IMR-90 (cell line): ENCODE measurements at regions not wholly inside any gene's neighbourhood (a gene's known extent, or its start where the extent isn't known, plus 50 kb on each side); places are given as distances from the start of the nearest gene placed in this dataset.

Experiments
- FOS ChIP-seq: fragments of 150-350 bp; IDR thresholded peaks from 2 replicates; pipeline ENCODE4 v1.6.1; 2016; ENCODE audit warnings: low read depth, low read length
- POLR2A ChIP-seq: IDR thresholded peaks from 2 replicates; pipeline ENCODE4 v1.6.1; 2012; ENCODE audit warnings: mild to moderate bottlenecking, low read depth, low read length
- TF ChIP-seq, protein P1 (sequence below): fragments of 150-350 bp; IDR thresholded peaks from 2 replicates; pipeline ENCODE4 v1.6.1; 2017; ENCODE audit warnings: mild to moderate bottlenecking, antibody characterized with exemption, low read length, low read depth

DNA sequence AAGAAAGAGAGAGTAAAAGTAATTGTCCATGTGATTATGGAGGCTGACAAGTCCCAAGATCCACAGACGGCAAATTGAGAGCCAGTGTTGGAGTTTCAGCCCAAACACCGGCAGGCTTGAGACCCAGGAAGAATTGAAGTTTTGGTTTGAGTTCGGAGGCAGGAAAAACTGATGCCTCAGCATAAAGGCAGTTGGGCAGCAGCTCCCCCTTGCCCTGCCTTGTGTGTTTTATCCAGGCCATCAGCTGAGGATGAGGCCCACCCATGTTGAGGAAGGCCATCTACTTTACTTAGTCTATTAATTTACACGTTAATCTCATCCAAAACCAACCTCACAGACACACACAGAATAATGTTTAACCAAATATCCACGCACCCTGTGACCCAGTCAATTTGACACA is 64.6 kb upstream of the SERPINE2 start:
- TF ChIP-seq POLR2A: no peak
- TF ChIP-seq, protein P1, sequence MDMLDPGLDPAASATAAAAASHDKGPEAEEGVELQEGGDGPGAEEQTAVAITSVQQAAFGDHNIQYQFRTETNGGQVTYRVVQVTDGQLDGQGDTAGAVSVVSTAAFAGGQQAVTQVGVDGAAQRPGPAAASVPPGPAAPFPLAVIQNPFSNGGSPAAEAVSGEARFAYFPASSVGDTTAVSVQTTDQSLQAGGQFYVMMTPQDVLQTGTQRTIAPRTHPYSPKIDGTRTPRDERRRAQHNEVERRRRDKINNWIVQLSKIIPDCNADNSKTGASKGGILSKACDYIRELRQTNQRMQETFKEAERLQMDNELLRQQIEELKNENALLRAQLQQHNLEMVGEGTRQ: no peak
- no peak for TF ChIP-seq FOS
